ENCODE measurements at regions not wholly inside any gene's neighbourhood (a gene's known extent, or its start where the extent isn't known, plus 50 kb on each side); places are given as distances from the start of the nearest gene placed in this dataset.
"Not testable (repeated sequence)": the region's sequence is repeated elsewhere in the genome, so short reads cannot be mapped to it uniquely, and the experiment has no call there.

DNA sequence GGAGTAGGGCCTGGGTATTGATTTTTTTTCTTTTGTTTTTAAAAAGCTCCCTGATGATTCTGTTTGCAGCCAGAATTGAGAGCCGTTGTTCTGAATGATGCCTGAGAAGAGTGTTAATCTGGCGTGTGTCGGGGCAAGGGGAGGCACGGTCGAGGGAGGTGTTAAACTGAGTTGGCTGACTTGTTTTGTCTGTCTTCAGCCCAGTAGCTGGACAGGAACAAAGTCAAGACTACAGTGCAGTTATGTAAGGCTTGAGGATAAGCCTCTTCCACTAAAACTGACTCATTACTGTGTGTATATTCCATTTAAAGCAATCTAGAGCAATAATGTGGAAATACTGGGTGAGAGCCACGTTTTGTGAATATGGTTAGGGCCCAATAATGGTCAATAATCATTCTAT, 119.0 kb upstream of the DLG1 start:
- Histone ChIP-seq H3K27me3 (ENCODE audit: control insufficient read depth in 2 of 2, insufficient read depth in 2 of 2, low read length in 2 of 2) (no peaks in the 10 kb centered on the region), H3K9me3 (ENCODE audit: control insufficient read depth in 2 of 3, low read length in 3 of 3) (no peaks in the 10 kb centered on the region), H3K36me3 (ENCODE audit: control insufficient read depth in 2 of 3, insufficient read depth in 3 of 3, low read length in 3 of 3) (no peaks in the 10 kb centered on the region), H3K4me3 (ENCODE audit: low read length) (no peak overlapping the region), H3K27ac (ENCODE audit: low read depth, low read length) (no peak overlapping the region), H3K4me1 (ENCODE audit: control insufficient read depth in 2 of 2, insufficient read depth in 2 of 2, low read length in 2 of 2) (no peaks in the 10 kb centered on the region)
- Mint-ChIP-seq H3K27ac (no peak overlapping the region), H3K4me1 (no peaks in the 10 kb centered on the region), H3K36me3 (peaks cover 0 to 4% (median 0%) of the 10 kb centered on the region in 5 donors), H3K27me3 (peaks cover 0 to 20% (median 0%) of the 10 kb centered on the region in 5 donors), H3K4me3 (no peak overlapping the region), H3K9me3 (peaks cover 0 to 5% (median 0%) of the 10 kb centered on the region in 11 donors)
- CTCF ChIA-PET, result no interaction called here
- POLR2A ChIA-PET, result no interaction called here
- DNase-seq (no peak), ATAC-seq (no peak)
- intact Hi-C loops (cut with micrococcal nuclease), result no loop called here

DNA sequence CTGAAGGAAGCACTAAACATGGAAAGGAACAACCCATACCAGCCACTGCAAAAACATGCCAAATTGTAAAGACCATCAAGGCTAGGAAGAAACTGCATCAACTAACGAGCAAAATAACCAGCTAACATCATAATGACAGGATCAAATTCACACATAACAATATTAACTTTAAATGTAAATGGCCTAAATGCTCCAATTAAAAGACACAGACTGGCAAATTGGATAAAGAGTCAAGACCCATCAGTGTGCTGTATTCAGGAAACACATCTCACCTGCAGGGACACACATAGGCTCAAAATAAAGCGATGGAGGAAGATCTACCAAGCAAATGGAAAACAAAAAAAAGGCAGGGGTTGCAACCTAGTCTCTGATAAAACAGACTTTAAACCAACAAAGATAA, 113.5 kb upstream of the DLG1 start:
- POLR2A ChIA-PET; intact Hi-C loops (cut with micrococcal nuclease); H3K4me3 ChIP-seq (ENCODE audit: low read length); H3K36me3 ChIP-seq (ENCODE audit: control insufficient read depth in 2 of 3, insufficient read depth in 3 of 3, low read length in 3 of 3); H3K27ac ChIP-seq (ENCODE audit: low read depth, low read length); H3K27ac Mint-ChIP-seq; DNase-seq; H3K27me3 ChIP-seq (ENCODE audit: control insufficient read depth in 2 of 2, insufficient read depth in 2 of 2, low read length in 2 of 2); H3K9me3 ChIP-seq (ENCODE audit: control insufficient read depth in 2 of 3, low read length in 3 of 3); H3K4me1 Mint-ChIP-seq; ATAC-seq; CTCF ChIA-PET; H3K4me1 ChIP-seq (ENCODE audit: control insufficient read depth in 2 of 2, insufficient read depth in 2 of 2, low read length in 2 of 2); H3K36me3 Mint-ChIP-seq; H3K4me3 Mint-ChIP-seq: not testable (repeated sequence)
- H3K9me3 Mint-ChIP-seq, result peaks cover 0 to 14% (median 2%) of the 10 kb centered on the region in 11 donors
- H3K27me3 Mint-ChIP-seq, result peaks cover 0 to 15% (median 0%) of the 10 kb centered on the region in 5 donors

DNA sequence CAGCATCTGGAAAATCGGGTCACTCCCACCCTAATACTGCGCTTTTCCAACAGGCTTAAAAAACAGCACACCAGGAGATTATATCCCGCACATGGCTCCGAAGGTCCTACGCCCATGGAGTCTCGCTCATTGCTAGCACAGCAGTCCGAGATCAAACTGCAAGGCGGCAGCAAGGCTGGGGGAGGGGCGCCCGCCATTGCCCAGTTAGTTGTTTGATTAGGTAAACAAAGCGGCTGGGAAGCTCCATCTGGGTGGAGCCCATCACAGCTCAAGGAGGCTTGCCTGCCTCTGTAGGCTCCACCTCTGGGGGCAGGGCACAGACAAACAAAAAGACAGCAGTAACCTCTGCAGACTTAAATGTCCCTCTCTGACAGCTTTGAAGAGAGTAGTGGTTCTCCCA, 111.8 kb upstream of the DLG1 start:
- POLR2A ChIA-PET; DNase-seq; CTCF ChIA-PET; H3K9me3 ChIP-seq (ENCODE audit: control insufficient read depth in 2 of 3, low read length in 3 of 3); H3K4me3 Mint-ChIP-seq; ATAC-seq; H3K36me3 Mint-ChIP-seq; H3K27ac ChIP-seq (ENCODE audit: low read depth, low read length); intact Hi-C loops (cut with micrococcal nuclease); H3K27me3 ChIP-seq (ENCODE audit: control insufficient read depth in 2 of 2, insufficient read depth in 2 of 2, low read length in 2 of 2); H3K27ac Mint-ChIP-seq; H3K4me1 Mint-ChIP-seq; H3K36me3 ChIP-seq (ENCODE audit: control insufficient read depth in 2 of 3, insufficient read depth in 3 of 3, low read length in 3 of 3); H3K4me3 ChIP-seq (ENCODE audit: low read length); H3K4me1 ChIP-seq (ENCODE audit: control insufficient read depth in 2 of 2, insufficient read depth in 2 of 2, low read length in 2 of 2): not testable (repeated sequence)
- H3K27me3 Mint-ChIP-seq, result peaks cover 0 to 10% (median 0%) of the 10 kb centered on the region in 5 donors
- H3K9me3 Mint-ChIP-seq, result peaks cover 0 to 14% (median 2%) of the 10 kb centered on the region in 11 donors

DNA sequence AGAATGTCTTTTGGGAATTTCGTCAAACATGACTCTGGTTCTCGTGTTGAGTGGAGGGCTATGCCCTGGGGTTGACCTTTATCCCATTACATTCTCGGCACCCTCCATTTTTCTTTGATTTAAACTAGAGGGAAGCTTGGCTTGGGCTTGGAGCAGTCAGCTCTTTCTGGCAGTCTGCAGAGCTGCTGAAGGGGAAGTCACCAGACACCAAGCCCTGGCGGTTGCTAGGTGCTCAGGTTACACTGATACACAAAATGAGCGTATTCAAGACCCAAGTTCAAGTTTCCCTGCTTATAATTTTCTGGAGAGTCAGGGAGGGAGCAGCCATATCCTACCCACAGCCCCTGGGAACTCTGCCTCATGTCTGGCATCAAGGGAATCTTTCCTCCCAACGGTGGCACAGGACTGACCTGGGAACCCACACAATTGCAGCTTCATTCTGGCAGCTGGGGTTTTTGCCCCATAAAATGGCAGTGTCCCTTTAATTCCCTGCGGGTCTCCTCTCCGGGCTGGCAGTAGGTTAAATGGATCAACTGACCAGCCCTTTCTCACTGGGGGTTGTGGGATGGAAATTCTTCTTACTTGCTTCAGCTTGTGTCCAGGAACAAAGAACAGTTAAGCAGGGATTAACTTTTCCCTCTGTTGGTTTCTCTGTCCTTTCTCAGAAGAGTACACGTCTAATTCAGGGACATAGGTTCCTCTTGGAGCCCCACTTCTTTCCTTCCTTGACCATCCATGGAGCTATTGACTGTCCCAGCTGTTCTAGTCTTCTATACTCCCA, 110.0 kb upstream of the DLG1 start:
- no peaks in the 10 kb centered on the region for H3K27me3 ChIP-seq (ENCODE audit: control insufficient read depth in 2 of 2, insufficient read depth in 2 of 2, low read length in 2 of 2)
- DNase-seq (no peak), ATAC-seq (no peak)
- H3K9me3 ChIP-seq (ENCODE audit: control insufficient read depth in 2 of 3, low read length in 3 of 3), result no peaks in the 10 kb centered on the region
- POLR2A ChIA-PET, result no interaction called here
- Mint-ChIP-seq H3K4me1 (peaks cover 0 to 5% (median 0%) of the 10 kb centered on the region in 7 donors), H3K4me3 (no peak overlapping the region), H3K9me3 (peaks cover 0 to 14% (median 2%) of the 10 kb centered on the region in 11 donors), H3K27me3 (peaks cover 0 to 10% (median 3%) of the 10 kb centered on the region in 5 donors), H3K27ac (no peak overlapping the region), H3K36me3 (peaks cover 0 to 7% (median 0%) of the 10 kb centered on the region in 5 donors)
- no peak overlapping the region for H3K27ac ChIP-seq (ENCODE audit: low read depth, low read length)
- no peaks in the 10 kb centered on the region for H3K36me3 ChIP-seq (ENCODE audit: control insufficient read depth in 2 of 3, insufficient read depth in 3 of 3, low read length in 3 of 3)
- no peak overlapping the region for H3K4me3 ChIP-seq (ENCODE audit: low read length)
- CTCF ChIA-PET, result no interaction called here
- intact Hi-C loops (cut with micrococcal nuclease), result no loop called here
- no peaks in the 10 kb centered on the region for H3K4me1 ChIP-seq (ENCODE audit: control insufficient read depth in 2 of 2, insufficient read depth in 2 of 2, low read length in 2 of 2)

DNA sequence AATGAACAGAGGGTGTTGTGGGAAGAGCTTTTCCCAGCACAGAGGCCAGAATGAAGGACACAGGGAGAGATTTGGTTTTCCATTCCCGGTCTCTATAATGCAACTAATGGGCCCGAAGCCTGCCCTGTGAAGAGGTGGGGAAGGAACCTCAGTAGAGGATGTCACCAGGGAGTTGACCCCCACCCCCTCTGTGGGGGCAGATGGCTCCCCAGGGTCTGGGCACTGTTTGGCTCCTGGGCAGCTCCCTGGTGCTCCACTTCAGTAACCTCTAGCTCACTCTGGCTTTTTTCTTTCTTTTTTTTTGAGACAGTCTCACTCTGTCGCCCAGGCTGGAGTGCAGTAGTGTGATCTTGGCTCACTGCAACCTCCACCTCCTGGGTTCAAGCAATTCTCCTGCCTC, 109.1 kb upstream of the DLG1 start:
- Mint-ChIP-seq H3K4me1 (peaks cover 0 to 5% (median 0%) of the 10 kb centered on the region in 7 donors), H3K27me3 (peaks cover 0 to 6% (median 3%) of the 10 kb centered on the region in 5 donors), H3K36me3 (peaks cover 0 to 7% (median 0%) of the 10 kb centered on the region in 5 donors), H3K4me3 (no peak overlapping the region), H3K27ac (no peak overlapping the region), H3K9me3 (peaks cover 0 to 10% (median 2%) of the 10 kb centered on the region in 11 donors)
- no peak for ATAC-seq
- Histone ChIP-seq H3K27ac (ENCODE audit: low read depth, low read length) (no peak overlapping the region), H3K27me3 (ENCODE audit: control insufficient read depth in 2 of 2, insufficient read depth in 2 of 2, low read length in 2 of 2) (no peaks in the 10 kb centered on the region), H3K9me3 (ENCODE audit: control insufficient read depth in 2 of 3, low read length in 3 of 3) (no peaks in the 10 kb centered on the region), H3K4me3 (ENCODE audit: low read length) (no peak overlapping the region), H3K36me3 (ENCODE audit: control insufficient read depth in 2 of 3, insufficient read depth in 3 of 3, low read length in 3 of 3) (no peaks in the 10 kb centered on the region), H3K4me1 (ENCODE audit: control insufficient read depth in 2 of 2, insufficient read depth in 2 of 2, low read length in 2 of 2) (no peaks in the 10 kb centered on the region)
- no peak for DNase-seq
- ChIA-PET CTCF (no interaction called here), POLR2A (no interaction called here)
- intact Hi-C loops (cut with micrococcal nuclease), result no loop called here

DNA sequence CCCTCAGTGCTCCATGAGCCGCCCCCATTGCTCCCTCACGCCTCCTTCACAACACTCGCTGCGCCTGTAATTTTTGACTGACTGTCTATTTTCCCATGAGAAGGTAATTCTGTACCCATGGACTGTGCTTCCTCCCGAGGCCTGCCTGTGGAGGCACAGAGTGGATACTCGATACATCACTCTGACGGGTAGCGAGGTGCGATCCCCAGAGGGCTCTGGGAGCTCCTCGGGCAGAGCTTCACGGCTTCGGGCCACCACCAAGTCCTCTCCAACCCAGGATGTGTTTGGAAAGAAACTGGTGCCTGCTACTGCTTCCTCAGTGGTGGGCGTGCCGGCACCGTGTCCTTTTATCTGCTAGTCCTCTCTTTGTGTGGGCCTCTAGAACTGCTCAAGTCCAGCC, 108.6 kb upstream of the DLG1 start:
- Mint-ChIP-seq H3K27me3 (peaks cover 0 to 6% (median 2%) of the 10 kb centered on the region in 5 donors), H3K4me3 (no peak overlapping the region), H3K4me1 (peaks cover 0 to 5% (median 0%) of the 10 kb centered on the region in 7 donors), H3K27ac (no peak overlapping the region), H3K9me3 (peaks cover 0 to 10% (median 2%) of the 10 kb centered on the region in 11 donors), H3K36me3 (peaks cover 0 to 7% (median 0%) of the 10 kb centered on the region in 5 donors)
- Histone ChIP-seq H3K27ac (ENCODE audit: low read depth, low read length) (no peak overlapping the region), H3K4me1 (ENCODE audit: control insufficient read depth in 2 of 2, insufficient read depth in 2 of 2, low read length in 2 of 2) (no peaks in the 10 kb centered on the region), H3K36me3 (ENCODE audit: control insufficient read depth in 2 of 3, insufficient read depth in 3 of 3, low read length in 3 of 3) (no peaks in the 10 kb centered on the region), H3K4me3 (ENCODE audit: low read length) (no peak overlapping the region), H3K9me3 (ENCODE audit: control insufficient read depth in 2 of 3, low read length in 3 of 3) (no peaks in the 10 kb centered on the region), H3K27me3 (ENCODE audit: control insufficient read depth in 2 of 2, insufficient read depth in 2 of 2, low read length in 2 of 2) (no peaks in the 10 kb centered on the region)
- ChIA-PET CTCF (no interaction called here), POLR2A (no interaction called here)
- no peak for ATAC-seq
- DNase-seq, result no peak
- intact Hi-C loops (cut with micrococcal nuclease), result no loop called here

DNA sequence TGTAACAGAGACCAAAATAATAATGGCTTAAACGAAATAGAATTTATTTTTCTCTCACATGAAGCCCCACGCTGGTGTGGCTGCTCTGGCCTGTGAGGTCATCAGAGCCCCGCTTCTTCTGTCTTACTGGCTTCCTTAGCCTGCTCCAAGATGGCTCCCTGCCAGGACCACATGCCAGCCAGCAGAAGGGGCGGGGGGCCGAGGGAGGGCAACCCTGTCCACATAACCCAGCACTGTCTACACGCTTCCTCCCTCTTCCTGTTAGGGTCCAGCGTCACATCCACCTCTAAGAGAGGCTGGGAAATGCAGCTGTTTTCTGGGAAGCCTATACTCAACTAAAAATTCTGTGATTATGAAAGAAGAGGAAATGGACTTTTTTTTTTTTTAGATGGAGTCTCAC, 107.9 kb upstream of the DLG1 start:
- H3K4me3 ChIP-seq (ENCODE audit: low read length), result no peak overlapping the region
- Mint-ChIP-seq H3K4me1 (peaks cover 0 to 5% (median 0%) of the 10 kb centered on the region in 7 donors), H3K27ac (no peak overlapping the region), H3K36me3 (peaks cover 0 to 7% (median 0%) of the 10 kb centered on the region in 5 donors), H3K27me3 (peaks cover 0 to 6% (median 0%) of the 10 kb centered on the region in 5 donors), H3K9me3 (peaks cover 0 to 10% (median 0%) of the 10 kb centered on the region in 11 donors), H3K4me3 (no peak overlapping the region)
- no peak overlapping the region for H3K27ac ChIP-seq (ENCODE audit: low read depth, low read length)
- DNase-seq, result no peak
- ATAC-seq, result no peak
- H3K4me1 ChIP-seq (ENCODE audit: control insufficient read depth in 2 of 2, insufficient read depth in 2 of 2, low read length in 2 of 2), result no peaks in the 10 kb centered on the region
- no peaks in the 10 kb centered on the region for H3K27me3 ChIP-seq (ENCODE audit: control insufficient read depth in 2 of 2, insufficient read depth in 2 of 2, low read length in 2 of 2)
- no peaks in the 10 kb centered on the region for H3K9me3 ChIP-seq (ENCODE audit: control insufficient read depth in 2 of 3, low read length in 3 of 3)
- intact Hi-C loops (cut with micrococcal nuclease), result no loop called here
- ChIA-PET CTCF (no interaction called here), POLR2A (no interaction called here)
- no peaks in the 10 kb centered on the region for H3K36me3 ChIP-seq (ENCODE audit: control insufficient read depth in 2 of 3, insufficient read depth in 3 of 3, low read length in 3 of 3)
